Left lung (tissue), 4 donors: ENCODE measurements at regions not wholly inside any gene's neighbourhood (a gene's known extent, or its start where the extent isn't known, plus 50 kb on each side); places are given as distances from the start of the nearest gene placed in this dataset.
"Not testable (repeated sequence)": the region's sequence is repeated elsewhere in the genome, so short reads cannot be mapped to it uniquely, and the experiment has no call there.

Experiments used
- ATAC-seq: fragments of 200-7000 bp; cut with Tn5 transposase; one replicate; pipeline ENCODE4 v1.9.1; 2020; ENCODE audit warnings: moderate library complexity
- DNase-seq, 4 donors: peaks; one replicate each; pipeline ENCODE4 v3.0.0-alpha.2; 2013 to 2020
- H3K27ac ChIP-seq, 2 donors: fragments of 200-600 bp; sonication (generic) in 1 of 2; one replicate each; pipeline versions ENCODE4 v1.5.0 to v1.8.0; 2020 to 2021
- H3K27me3 ChIP-seq, 2 donors: fragments of 200-600 bp; sonication (generic) in 1 of 2; one replicate each; pipeline versions ENCODE4 v1.5.0 to v1.8.0; 2020 to 2021
- H3K36me3 ChIP-seq, 2 donors: fragments of 200-600 bp; sonication (generic) in 1 of 2; one replicate each; pipeline versions ENCODE4 v1.5.0 to v1.8.0; 2020 to 2021
- H3K4me1 ChIP-seq, 2 donors: fragments of 200-600 bp; one replicate each; pipeline ENCODE4 v1.8.0; 2021
- H3K4me3 ChIP-seq, 2 donors: fragments of 200-600 bp; sonication (generic) in 1 of 2; one replicate each; pipeline versions ENCODE4 v1.5.0 to v1.8.0; 2020 to 2021; ENCODE audit warnings: mild to moderate bottlenecking in 1 of 2
- H3K9me3 ChIP-seq, 2 donors: fragments of 200-600 bp; sonication (generic) in 1 of 2; one replicate each; pipeline versions ENCODE4 v1.5.0 to v1.8.0; 2020 to 2021
- intact Hi-C, 2 donors: fragments of 100-400 bp; cut with DNase I; formaldehyde crosslinking; loops; one replicate each; pipeline versions ENCODE4 v1.11.2 to v1.14.2; 2022
- TF ChIP-seq, protein P1 (sequence below), 2 donors: fragments of 200-600 bp; sonication (generic) in 1 of 2; IDR thresholded peaks; one replicate each; pipeline versions ENCODE4 v1.5.0 to v1.8.0; 2021; ENCODE audit warnings: antibody characterized with exemption in 2 of 2
- donor health status: DM: no; HTN: yes; CAD: no.
- donor health status: DM: no; HTN: no; CAD: no.

DNA sequence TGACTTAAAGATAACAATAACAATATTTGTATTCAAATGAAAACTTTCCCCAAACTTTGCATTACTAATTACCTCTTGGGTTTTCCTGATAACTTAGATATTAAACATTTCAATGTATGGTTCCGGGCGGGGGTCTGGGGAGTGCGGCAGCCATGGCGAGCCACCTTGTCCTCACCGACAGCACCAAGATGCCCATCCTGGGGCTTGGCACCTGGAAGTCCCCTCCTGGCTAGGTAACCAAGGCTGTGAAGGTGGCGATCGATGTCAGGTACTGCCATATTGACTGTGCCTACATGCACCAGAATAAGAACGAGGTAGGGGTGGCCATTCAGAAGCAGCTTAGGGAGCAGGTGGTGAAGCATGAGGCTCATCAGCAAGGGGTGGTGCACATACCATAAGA, 478.7 kb downstream of the CNTN3 start:
- TF ChIP-seq, protein P1, sequence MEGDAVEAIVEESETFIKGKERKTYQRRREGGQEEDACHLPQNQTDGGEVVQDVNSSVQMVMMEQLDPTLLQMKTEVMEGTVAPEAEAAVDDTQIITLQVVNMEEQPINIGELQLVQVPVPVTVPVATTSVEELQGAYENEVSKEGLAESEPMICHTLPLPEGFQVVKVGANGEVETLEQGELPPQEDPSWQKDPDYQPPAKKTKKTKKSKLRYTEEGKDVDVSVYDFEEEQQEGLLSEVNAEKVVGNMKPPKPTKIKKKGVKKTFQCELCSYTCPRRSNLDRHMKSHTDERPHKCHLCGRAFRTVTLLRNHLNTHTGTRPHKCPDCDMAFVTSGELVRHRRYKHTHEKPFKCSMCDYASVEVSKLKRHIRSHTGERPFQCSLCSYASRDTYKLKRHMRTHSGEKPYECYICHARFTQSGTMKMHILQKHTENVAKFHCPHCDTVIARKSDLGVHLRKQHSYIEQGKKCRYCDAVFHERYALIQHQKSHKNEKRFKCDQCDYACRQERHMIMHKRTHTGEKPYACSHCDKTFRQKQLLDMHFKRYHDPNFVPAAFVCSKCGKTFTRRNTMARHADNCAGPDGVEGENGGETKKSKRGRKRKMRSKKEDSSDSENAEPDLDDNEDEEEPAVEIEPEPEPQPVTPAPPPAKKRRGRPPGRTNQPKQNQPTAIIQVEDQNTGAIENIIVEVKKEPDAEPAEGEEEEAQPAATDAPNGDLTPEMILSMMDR (IDR thresholded peaks at IDR 0.05), result no peak
- no peaks in the 10 kb centered on the region for H3K36me3 ChIP-seq
- H3K27me3 ChIP-seq, result no peaks in the 10 kb centered on the region
- no peak overlapping the region for H3K4me3 ChIP-seq
- intact Hi-C loops, result no loop called here
- H3K27ac ChIP-seq, result no peak overlapping the region
- DNase-seq, result peak in 1 of 4 donors; percentile 72
- peaks cover 0 to 22% of the 10 kb centered on the region in 2 donors for H3K9me3 ChIP-seq
- H3K4me1 ChIP-seq, result no peaks in the 10 kb centered on the region
- ATAC-seq, result no peak

DNA sequence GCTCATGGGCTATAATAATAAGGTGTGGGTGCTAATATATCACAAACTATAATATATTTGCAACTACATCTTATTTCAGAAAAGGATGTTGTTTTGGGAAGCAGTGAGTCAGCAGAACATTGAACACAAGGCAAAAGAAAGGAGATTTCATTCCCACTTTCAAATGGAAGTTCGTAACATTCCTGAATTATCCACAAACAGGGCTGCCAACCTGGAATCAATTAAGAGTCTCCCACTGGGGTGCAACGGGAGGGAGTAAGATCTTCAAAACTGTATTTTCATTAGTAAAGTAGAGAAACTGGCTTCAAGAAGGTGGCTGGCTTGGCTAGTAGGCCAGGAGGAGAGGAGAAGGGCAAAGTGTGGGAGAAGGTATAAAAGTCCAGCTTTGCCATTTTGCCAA, 479.6 kb downstream of the CNTN3 start:
- Histone ChIP-seq H3K4me3 (no peak overlapping the region), H3K9me3 (peaks cover 0 to 29% of the 10 kb centered on the region in 2 donors), H3K36me3 (no peaks in the 10 kb centered on the region), H3K27ac (no peak overlapping the region), H3K4me1 (no peaks in the 10 kb centered on the region), H3K27me3 (no peaks in the 10 kb centered on the region)
- intact Hi-C loops, result no loop called here
- ATAC-seq, result no peak
- no peak for DNase-seq
- TF ChIP-seq, protein P1 (IDR thresholded peaks at IDR 0.05), result no peak

DNA sequence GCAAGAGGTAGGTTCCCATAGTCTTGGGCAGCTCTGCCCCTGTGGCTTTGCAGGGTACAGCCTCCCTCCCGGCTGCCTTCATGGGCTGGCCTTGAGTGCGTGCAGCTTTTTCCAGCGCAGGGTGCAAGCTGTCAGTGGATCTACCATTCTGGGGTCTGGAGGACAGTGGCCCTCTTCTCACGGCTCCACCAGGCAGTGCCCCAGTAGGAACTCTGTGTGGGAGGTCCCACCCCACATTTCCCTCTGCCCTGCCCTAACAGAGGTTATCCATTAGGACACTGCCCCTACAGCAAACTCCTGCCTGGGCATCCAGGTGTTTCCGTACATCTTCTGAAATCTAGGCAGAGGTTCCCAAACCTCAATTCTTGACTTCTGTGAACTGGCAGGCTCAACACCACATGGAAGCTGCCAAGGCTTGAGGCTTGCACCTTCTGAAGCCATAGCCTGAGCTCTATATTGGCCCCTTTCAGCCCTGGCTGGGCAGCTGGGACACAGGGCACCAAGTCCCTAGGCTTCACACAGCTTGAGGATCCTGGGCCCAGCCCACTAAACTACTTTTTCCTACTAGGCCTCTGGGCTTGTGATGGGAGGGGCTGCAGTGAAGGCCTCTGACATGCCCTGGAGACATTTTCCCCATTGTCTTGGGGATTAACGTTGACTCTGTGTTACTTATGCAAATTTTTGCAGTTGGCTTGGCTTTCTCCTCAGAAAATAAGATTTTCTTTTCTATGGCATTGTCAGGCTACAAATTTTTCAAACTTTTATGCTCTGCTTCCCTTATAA, 482.7 kb downstream of the CNTN3 start:
- ATAC-seq, H3K27ac ChIP-seq, intact Hi-C loops, H3K27me3 ChIP-seq, H3K4me1 ChIP-seq, H3K36me3 ChIP-seq, H3K4me3 ChIP-seq: not testable (repeated sequence)
- DNase-seq, result peak in 1 of 4 donors; percentile 28
- H3K9me3 ChIP-seq, result peaks cover 0 to 32% of the 10 kb centered on the region in 2 donors

DNA sequence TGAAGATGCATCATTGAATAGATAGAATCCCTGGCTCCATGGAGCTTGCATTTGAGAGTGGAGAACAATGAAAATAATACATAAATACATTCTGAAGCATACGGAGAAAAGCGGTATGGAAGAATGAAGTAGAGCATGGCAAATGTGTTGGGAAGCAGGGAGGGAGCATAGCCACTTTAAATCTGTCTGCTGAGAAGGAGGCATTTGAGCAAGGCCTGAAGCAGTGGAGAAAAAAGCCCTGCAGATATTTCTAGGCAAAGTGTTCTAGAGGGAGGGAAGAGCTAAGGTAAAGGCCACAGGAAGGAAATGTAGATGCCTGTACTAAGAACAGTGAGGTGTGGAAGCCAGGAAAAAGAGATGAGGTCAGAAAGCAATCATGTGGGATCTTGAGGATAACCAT, 484.8 kb downstream of the CNTN3 start:
- Histone ChIP-seq H3K36me3 (no peaks in the 10 kb centered on the region), H3K4me3 (no peak overlapping the region), H3K9me3 (peaks cover 0 to 22% of the 10 kb centered on the region in 2 donors), H3K27me3 (no peaks in the 10 kb centered on the region), H3K4me1 (no peaks in the 10 kb centered on the region), H3K27ac (no peak overlapping the region)
- no peak for ATAC-seq
- TF ChIP-seq, protein P1 (IDR thresholded peaks at IDR 0.05), result no peak
- DNase-seq, result no peak
- intact Hi-C loops, result no loop called here

DNA sequence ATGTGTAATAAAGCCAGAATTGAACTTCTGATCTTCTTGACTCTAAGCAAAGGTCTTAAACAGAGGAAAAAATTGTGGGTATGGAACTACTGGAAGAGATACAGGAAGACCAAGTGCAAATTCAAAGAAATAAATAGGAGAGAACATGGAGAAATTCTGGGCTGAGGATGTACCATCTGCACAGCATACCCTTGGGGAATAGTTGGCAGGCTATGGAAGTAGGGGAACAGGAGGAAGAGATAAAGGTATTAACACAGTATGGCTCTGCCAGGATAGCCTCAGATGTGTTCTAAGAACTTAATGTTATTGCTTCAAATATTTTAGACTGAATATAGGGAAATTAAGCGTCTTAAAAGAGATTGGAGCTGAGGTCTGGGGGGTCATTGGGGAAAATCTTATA, 485.4 kb downstream of the CNTN3 start:
- TF ChIP-seq, protein P1 (IDR thresholded peaks at IDR 0.05), result no peak
- Histone ChIP-seq H3K4me1 (no peaks in the 10 kb centered on the region), H3K4me3 (no peak overlapping the region), H3K27me3 (no peaks in the 10 kb centered on the region), H3K27ac (no peak overlapping the region), H3K9me3 (peaks cover 0 to 22% of the 10 kb centered on the region in 2 donors), H3K36me3 (no peaks in the 10 kb centered on the region)
- intact Hi-C loops, result no loop called here
- DNase-seq (no peak), ATAC-seq (no peak)

DNA sequence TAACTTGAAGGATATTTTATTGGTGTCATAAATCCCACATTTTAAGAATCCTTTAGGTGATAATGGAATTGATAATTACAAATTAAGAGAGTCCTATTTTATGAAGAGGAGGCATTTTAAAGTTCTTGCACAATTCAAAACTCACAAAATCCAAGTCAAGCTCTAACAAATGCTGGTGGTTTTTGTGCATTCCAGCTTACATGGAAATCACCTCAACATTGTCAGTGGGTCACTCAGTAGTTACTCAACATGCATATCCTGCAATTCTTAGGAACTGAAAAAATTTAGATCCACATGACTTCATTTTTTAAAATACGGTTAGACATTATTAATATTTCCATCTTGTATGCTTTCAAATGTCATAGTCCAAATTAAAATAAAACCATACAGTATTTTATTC, 487.2 kb downstream of the CNTN3 start:
- H3K36me3 ChIP-seq, result no peaks in the 10 kb centered on the region
- peaks cover 0 to 19% of the 10 kb centered on the region in 2 donors for H3K9me3 ChIP-seq
- intact Hi-C loops, result no loop called here
- ATAC-seq, result no peak
- no peaks in the 10 kb centered on the region for H3K4me1 ChIP-seq
- TF ChIP-seq, protein P1 (IDR thresholded peaks at IDR 0.05), result no peak
- H3K4me3 ChIP-seq, result no peak overlapping the region
- DNase-seq, result no peak
- H3K27ac ChIP-seq, result no peak overlapping the region
- no peaks in the 10 kb centered on the region for H3K27me3 ChIP-seq
